GM21360 (cell line): ENCODE measurements at regions not wholly inside any gene's neighbourhood (a gene's known extent, or its start where the extent isn't known, plus 50 kb on each side); places are given as distances from the start of the nearest gene placed in this dataset.

Source experiments
- ATAC-seq: cut with Tn5 transposase; IDR thresholded peaks from one replicate; pipeline ENCODE4 v1.9.1; 2021; ENCODE audit warnings: mild to moderate bottlenecking, moderate library complexity; ENCODE audit not compliant: unreplicated experiment

GRCh38 chr11:15859411-15859810 lies 496.9 kb downstream of the SOX6 start:
- no peak for ATAC-seq

DNA sequence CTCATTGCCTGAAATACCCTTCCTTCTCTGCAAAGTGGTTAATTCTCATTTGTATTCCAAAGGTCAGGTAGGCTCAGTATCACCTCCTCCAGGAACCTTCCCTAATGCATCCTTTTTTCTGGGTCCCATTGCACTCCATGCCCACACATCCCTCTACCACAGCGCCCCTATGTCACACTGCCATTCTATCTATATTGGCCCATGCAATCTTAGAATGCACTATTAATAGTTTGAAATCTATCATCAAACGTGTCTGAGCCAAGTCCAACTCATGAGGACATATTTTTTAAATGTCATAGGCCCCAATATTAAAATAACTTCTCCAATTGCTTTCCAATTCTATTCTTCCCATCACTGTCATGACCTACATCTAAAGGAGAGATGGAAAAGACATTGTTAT lies 495.1 kb downstream of the SOX6 start:
- ATAC-seq: no peak

DNA sequence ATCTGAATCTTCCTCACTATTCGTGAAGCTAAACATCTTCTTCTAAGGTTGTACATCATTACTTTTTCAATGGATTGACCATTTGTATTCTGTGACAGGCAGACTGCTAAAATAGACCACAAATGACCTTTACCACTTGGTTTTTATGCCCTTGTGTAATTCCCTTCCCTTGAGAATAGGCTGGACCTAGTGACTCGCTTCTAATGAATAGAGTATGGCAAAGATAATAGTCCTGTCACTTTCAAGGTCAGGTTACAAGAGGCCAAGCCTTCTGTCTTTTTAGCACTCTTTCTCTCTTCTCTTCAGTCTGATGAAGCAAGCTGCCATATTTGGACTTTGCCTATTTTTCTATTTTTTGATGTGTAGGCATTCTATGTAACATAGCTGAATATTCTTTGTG lies 492.9 kb downstream of the SOX6 start:
- ATAC-seq: no peak

- ATAC-seq: no peak
These were observed 492.1 kb downstream of the SOX6 start for GRCh38 chr11:15864026-15864805.

DNA sequence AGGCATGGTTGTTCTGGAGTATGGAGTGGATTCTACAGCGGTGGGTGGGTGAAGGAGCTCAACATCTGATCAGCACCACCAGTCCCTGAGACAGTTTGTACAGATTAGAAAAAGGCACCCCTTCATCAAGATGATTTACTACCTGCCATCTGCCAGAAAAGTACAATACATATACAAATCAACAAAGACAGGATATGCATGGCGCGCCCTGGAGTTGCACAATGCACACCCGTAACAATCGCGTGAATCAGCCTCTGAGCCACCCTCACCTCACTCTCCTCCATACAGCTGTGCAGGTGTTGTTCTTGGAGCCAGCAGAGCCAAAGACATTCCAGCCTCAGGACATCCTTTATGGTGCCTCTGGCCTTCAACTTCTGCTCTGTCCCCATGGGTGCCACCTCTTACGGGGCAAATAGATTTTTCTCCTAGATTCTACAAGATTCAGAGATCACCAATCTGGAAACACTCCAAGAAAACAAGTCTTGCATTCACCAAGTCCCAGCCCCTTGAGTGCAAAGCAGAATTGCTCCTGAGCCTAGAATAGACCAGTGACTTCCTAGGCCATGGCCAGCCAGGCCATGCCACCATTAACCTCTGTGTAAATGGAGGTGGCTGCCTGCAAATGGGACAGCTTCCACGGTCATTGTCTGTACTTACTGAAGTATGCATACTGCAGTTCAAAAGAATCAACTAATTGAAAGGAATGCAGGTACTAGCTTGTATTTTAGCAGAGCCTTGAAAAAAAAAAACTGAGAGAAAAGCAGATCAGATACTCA lies 490.9 kb downstream of the SOX6 start:
- no peak for ATAC-seq

DNA sequence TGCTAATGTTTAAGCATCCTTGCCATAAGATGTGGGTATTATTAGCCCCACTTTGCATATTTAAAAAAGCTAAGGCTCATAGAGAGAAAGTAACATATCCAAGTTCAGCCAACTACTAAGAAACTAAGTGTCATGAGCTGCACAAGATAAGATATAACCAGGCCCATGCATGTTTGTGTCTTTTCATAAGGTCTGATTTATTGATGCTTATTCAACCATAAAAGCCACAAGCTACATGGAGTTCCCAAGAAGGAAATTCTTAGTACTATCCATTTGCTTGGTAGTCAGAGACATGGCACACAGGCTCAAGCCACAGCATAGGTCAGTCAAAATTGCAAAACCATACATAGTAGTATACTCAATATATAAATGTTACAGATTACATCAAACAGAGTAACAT lies 488.5 kb downstream of the SOX6 start:
- no peak for ATAC-seq

DNA sequence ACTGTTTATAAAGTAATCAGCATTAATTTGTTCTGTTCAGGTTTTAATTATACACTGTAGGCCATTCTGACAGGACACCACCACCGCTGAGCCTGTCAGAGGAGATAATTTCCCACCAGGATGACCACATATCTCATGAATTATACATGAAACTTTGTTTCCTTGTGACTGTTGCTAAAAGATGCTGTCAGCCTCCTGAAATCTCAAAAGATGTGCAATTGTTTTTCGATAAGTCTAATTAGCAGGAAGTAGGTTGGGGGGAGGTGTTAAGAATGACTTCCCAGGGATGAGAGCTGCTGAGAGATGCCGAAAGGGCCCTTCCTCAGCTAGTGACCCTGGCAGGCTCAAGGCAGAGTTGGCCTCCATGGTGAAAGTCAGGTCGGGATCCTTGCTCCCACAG lies 485.4 kb downstream of the SOX6 start:
- ATAC-seq: no peak

- no peak for ATAC-seq
These were observed 484.3 kb downstream of the SOX6 start for GRCh38 chr11:15871904-15872626.

DNA sequence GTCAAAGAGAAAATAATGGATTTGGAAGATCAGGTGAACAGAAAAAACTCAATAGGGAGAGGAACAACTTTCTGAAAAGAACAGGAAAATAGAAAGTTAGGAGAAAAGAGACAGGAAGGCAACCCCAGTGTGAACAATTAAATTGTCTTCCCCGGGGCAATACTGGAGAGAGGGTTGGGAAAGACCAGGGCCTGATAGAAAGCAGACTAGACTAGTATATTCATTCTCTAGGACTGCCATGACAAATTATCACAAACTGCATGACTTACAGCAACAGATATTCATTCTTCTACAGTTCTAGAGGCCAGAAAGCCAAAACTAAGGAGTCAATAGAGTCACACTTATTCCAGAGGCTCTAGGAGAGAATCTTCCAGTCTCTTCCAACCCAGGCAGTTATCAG lies 482.8 kb downstream of the SOX6 start:
- no peak for ATAC-seq

GRCh38 chr11:15874704-15875103 lies 481.6 kb downstream of the SOX6 start:
- ATAC-seq: no peak

- ATAC-seq: no peak
These were observed 481.0 kb downstream of the SOX6 start for GRCh38 chr11:15875393-15875792.

- no peak for ATAC-seq
These were observed 480.4 kb downstream of the SOX6 start for GRCh38 chr11:15875943-15876342.

DNA sequence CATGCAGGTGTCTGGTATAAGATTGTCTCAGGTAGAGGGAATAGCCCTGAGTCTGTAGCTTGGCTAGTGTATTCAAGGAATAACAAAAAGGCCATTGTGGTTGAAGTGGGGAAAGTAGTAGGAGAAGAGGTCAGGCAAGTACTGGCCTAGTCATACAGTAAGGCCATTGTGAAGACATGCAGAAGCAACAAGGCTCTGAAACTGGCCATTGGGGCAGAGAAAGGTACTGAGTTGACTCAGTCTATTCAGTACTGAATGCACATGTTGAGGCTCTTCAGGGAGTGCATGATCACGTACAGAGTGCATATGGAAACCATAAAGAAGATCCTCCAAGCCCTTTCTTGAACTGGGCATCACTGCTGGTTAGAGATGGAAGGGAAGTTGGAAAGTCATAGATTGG lies 477.6 kb downstream of the SOX6 start:
- ATAC-seq: no peak

GRCh38 chr11:15880291-15880690 lies 476.1 kb downstream of the SOX6 start:
- ATAC-seq: no peak

DNA sequence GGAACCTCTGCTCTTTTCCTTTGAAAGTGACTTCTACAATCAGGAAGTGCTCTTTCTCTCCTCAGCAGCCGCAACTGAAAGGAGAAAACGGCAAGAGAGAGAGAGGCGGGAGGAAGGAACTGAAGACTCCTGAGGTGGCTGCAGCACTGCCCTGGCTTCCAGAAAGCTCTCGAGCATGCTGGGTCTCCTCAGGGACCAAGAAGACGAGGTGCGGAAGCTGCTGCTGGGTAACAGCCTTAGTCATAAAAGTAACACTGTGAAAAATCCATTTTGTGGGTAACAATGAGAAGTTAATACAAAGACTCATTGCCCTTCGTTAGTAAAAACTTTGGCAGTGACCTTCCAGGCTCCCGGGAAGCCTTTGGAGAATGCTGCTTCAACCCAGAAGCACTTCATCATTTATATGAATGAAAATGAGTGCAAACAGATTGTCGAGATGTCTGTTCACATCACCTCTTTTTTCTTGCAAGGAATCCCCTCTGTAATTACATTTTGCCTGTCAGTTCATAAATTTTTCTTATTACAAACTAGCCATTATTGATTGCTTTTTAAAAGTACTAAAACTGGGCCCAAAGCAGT lies 473.4 kb downstream of the SOX6 start:
- no peak for ATAC-seq

GRCh38 chr11:15883455-15883920 lies 472.9 kb downstream of the SOX6 start:
- no peak for ATAC-seq

DNA sequence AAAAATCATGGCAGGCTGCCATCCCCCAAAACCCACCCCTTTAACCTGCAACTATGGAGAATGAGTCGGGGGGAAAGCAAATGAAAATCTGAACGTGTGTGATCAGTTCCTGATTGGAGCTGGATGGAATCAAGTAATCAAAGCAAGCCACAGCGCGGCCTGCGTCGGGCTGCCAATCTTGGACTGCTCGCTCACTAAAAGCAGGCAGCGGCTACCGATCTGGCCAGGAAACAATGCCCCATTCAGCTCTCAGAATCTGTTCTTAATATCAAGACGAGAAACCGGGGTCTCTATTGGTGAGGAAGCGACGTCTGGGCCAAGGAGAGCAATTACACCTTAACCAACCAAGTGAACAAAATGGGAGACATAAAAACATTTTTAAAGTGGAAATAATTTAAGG lies 472.2 kb downstream of the SOX6 start:
- no peak for ATAC-seq

GRCh38 chr11:15884777-15885540 lies 471.4 kb downstream of the SOX6 start:
- no peak for ATAC-seq

DNA sequence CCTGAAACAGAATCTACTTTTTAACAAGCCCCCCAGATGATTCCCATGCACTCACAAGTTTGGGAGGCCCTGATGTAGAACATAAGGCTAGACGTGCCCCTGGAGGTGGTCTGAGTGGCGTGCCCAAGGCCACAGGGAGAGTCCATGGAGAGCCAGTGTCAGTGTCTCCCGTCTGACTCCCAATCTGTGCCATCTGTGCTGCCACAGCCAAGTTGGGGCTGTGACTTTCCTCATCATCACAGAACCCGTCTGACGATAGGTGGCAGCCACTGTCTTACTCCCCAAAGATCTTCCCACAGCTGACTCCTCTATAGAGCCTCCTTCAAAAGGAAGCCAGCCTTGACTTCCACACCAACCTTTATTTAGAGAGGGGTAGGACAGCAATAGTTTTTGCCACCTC lies 470.5 kb downstream of the SOX6 start:
- no peak for ATAC-seq

GRCh38 chr11:15886299-15886698 lies 470.0 kb downstream of the SOX6 start:
- no peak for ATAC-seq

DNA sequence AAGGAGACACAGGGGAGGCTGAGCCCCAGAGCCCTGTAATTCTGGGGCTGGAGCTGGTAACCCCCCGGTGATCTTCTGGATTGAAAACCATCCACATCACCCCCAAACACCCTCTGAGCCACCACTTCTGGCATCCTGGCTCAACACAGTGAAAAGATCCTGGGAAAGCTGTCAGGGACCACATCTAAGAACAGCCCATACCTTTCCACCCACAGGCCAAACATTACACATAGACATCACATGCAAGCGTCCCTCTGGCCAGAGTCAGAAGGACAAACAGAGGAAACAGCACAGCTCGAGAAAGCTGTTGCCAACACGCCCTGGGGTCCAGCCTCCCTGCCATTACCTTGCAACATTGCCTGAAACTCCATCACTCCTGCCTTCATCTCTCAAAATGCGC lies 469.5 kb downstream of the SOX6 start:
- ATAC-seq: no peak
